COLO829 (cell line): ENCODE measurements at regions not wholly inside any gene's neighbourhood (a gene's known extent, or its start where the extent isn't known, plus 50 kb on each side); places are given as distances from the start of the nearest gene placed in this dataset.

Source experiments
- DNase-seq: peaks from one replicate; pipeline ENCODE4 v3.0.0; 2012; ENCODE audit warnings: low spot score

- DNase-seq: no peak
These were observed 89.9 kb downstream of the TSEN15 start for GRCh38 chr1:184141361-184141880.

- peak; percentile 31 for DNase-seq
These were observed 91.9 kb downstream of the TSEN15 start for GRCh38 chr1:184143449-184143848.

- no peak for DNase-seq
These were observed 93.6 kb downstream of the TSEN15 start for GRCh38 chr1:184145083-184145482.

- no peak for DNase-seq
These were observed 94.7 kb downstream of the TSEN15 start for GRCh38 chr1:184146202-184146601.

GRCh38 chr1:184150776-184151531 is 99.4 kb downstream of the TSEN15 start:
- no peak for DNase-seq

GRCh38 chr1:184152434-184152898 is 100.9 kb downstream of the TSEN15 start:
- no peak for DNase-seq

GRCh38 chr1:184152974-184153373 is 101.4 kb downstream of the TSEN15 start:
- no peak for DNase-seq

GRCh38 chr1:184153731-184154130 is 102.2 kb downstream of the TSEN15 start:
- DNase-seq: no peak

GRCh38 chr1:184156521-184157393 is 105.2 kb downstream of the TSEN15 start:
- DNase-seq: peak; percentile 54

- DNase-seq: no peak
These were observed 105.8 kb downstream of the TSEN15 start for GRCh38 chr1:184157394-184157742.

- DNase-seq: no peak
These were observed 107.6 kb downstream of the TSEN15 start for GRCh38 chr1:184158896-184159681.

- DNase-seq: no peak
These were observed 108.7 kb downstream of the TSEN15 start for GRCh38 chr1:184160236-184160635.

- no peak for DNase-seq
These were observed 109.7 kb downstream of the TSEN15 start for GRCh38 chr1:184161071-184161698.

GRCh38 chr1:184162281-184162680 is 110.8 kb downstream of the TSEN15 start:
- no peak for DNase-seq

- DNase-seq: peak; percentile 72
These were observed 112.3 kb downstream of the TSEN15 start for GRCh38 chr1:184163674-184164465.

- no peak for DNase-seq
These were observed 113.0 kb downstream of the TSEN15 start for GRCh38 chr1:184164536-184164935.

- DNase-seq: no peak
These were observed 115.0 kb downstream of the TSEN15 start for GRCh38 chr1:184166485-184166884.

- no peak for DNase-seq
These were observed 115.8 kb downstream of the TSEN15 start for GRCh38 chr1:184167352-184167751.

- DNase-seq: no peak
These were observed 119.2 kb downstream of the TSEN15 start for GRCh38 chr1:184170719-184171118.

- DNase-seq: no peak
These were observed 124.5 kb downstream of the TSEN15 start for GRCh38 chr1:184176058-184176457.

GRCh38 chr1:184181044-184181443 is 129.5 kb downstream of the TSEN15 start:
- DNase-seq: no peak
